ENCODE measurements at regions not wholly inside any gene's neighbourhood (a gene's known extent, or its start where the extent isn't known, plus 50 kb on each side); places are given as distances from the start of the nearest gene placed in this dataset.

DNA sequence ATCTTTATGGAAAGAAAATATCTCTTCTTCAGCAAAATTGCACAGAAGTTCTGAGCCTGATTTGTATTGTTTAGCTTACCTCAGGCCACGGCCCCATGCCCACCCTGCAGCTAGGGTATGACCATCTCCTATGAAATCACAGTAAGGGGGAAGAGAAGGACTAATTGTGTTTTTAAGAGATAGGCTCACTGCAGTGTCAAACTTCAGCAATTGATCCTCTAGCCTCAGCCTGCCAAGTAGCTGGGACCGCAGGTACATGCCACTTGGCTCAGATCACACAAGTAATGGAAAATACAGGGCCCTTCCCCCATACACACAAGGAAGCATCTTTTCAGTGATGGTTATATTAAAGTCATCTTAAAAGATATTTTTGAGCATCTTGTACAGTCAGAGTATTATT lies 60.0 kb downstream of the DMAC1 start:
- Histone ChIP-seq H3K27ac (ENCODE audit: low read depth, low read length, poor library complexity, severe bottlenecking) (no peak overlapping the region), H3K9me2 (ENCODE audit: low read depth, low read length) (no peaks in the 10 kb centered on the region), H3K9ac (ENCODE audit: low read length) (no peak overlapping the region), H2AFZ (ENCODE audit: low read length) (no peak overlapping the region), H3K9me3 (ENCODE audit: low read length) (no peaks in the 10 kb centered on the region), H3K36me3 (ENCODE audit: insufficient read depth, low read length) (no peaks in the 10 kb centered on the region), H3F3A (ENCODE audit: insufficient read depth, low read length) (no peaks in the 10 kb centered on the region), H3K79me2 (ENCODE audit: insufficient read depth, low read length) (no peaks in the 10 kb centered on the region), H3K4me2 (ENCODE audit: low read length) (no peak overlapping the region), H3K4me3 (ENCODE audit: low read depth, low read length, poor library complexity, severe bottlenecking) (no peak overlapping the region), H3K4me1 (ENCODE audit: insufficient read depth, low read length, severe bottlenecking) (no peaks in the 10 kb centered on the region), H3K27me3 (ENCODE audit: insufficient read depth, low read length) (no peaks in the 10 kb centered on the region), H4K20me1 (ENCODE audit: insufficient read depth, low read length) (no peaks in the 10 kb centered on the region)
- no peak for TF ChIP-seq EZH2 (IDR thresholded peaks at IDR 0.05; ENCODE audit: borderline replicate concordance, low read length)
- TF ChIP-seq, protein P1, sequence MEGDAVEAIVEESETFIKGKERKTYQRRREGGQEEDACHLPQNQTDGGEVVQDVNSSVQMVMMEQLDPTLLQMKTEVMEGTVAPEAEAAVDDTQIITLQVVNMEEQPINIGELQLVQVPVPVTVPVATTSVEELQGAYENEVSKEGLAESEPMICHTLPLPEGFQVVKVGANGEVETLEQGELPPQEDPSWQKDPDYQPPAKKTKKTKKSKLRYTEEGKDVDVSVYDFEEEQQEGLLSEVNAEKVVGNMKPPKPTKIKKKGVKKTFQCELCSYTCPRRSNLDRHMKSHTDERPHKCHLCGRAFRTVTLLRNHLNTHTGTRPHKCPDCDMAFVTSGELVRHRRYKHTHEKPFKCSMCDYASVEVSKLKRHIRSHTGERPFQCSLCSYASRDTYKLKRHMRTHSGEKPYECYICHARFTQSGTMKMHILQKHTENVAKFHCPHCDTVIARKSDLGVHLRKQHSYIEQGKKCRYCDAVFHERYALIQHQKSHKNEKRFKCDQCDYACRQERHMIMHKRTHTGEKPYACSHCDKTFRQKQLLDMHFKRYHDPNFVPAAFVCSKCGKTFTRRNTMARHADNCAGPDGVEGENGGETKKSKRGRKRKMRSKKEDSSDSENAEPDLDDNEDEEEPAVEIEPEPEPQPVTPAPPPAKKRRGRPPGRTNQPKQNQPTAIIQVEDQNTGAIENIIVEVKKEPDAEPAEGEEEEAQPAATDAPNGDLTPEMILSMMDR (IDR thresholded peaks at IDR 0.05; ENCODE audit: low read length), result no peak

DNA sequence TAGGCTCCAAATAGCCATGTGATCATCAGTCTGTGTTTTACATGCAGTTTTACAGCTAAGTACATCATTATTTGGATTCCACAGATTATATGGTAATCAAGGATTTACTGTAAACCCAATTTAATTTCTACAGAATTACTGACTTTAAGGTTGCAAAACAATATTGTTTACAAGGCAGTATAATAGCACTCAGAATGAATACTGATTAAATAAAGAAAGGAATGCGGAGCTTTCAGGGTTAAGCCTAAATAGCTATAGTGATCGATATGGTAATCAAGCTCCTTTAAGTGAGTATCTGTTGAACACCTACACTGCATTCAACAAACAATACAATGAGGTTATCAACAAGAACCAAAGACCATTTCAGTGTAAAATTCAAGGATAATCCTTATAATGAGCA lies 64.3 kb downstream of the DMAC1 start:
- Histone ChIP-seq H3K27ac (ENCODE audit: low read depth, low read length, poor library complexity, severe bottlenecking) (no peak overlapping the region), H3K36me3 (ENCODE audit: insufficient read depth, low read length) (no peaks in the 10 kb centered on the region), H3F3A (ENCODE audit: insufficient read depth, low read length) (no peaks in the 10 kb centered on the region), H3K9ac (ENCODE audit: low read length) (no peak overlapping the region), H3K4me1 (ENCODE audit: insufficient read depth, low read length, severe bottlenecking) (no peaks in the 10 kb centered on the region), H3K4me2 (ENCODE audit: low read length) (no peak overlapping the region), H3K27me3 (ENCODE audit: insufficient read depth, low read length) (no peaks in the 10 kb centered on the region), H4K20me1 (ENCODE audit: insufficient read depth, low read length) (no peaks in the 10 kb centered on the region), H3K4me3 (ENCODE audit: low read depth, low read length, poor library complexity, severe bottlenecking) (no peak overlapping the region), H2AFZ (ENCODE audit: low read length) (no peak overlapping the region), H3K9me2 (ENCODE audit: low read depth, low read length) (no peaks in the 10 kb centered on the region), H3K9me3 (ENCODE audit: low read length) (no peaks in the 10 kb centered on the region), H3K79me2 (ENCODE audit: insufficient read depth, low read length) (no peaks in the 10 kb centered on the region)
- TF ChIP-seq EZH2 (IDR thresholded peaks at IDR 0.05; ENCODE audit: borderline replicate concordance, low read length), result no peak
- TF ChIP-seq, protein P1 (IDR thresholded peaks at IDR 0.05; ENCODE audit: low read length), result no peak

DNA sequence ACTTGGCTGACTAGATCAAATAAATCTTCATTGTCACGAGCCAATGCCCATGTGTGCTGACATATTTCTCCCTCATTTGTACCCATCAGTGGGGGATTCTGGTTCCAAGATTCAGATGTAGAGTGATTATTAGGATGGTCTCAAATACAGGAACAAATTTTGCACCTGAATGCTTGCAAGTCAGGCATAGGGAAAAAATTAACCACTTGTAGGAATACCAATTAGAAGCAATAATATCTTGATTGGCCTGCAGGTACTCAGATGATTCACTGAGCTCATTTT lies 69.5 kb downstream of the DMAC1 start:
- Histone ChIP-seq H3K36me3 (ENCODE audit: insufficient read depth, low read length) (no peaks in the 10 kb centered on the region), H3F3A (ENCODE audit: insufficient read depth, low read length) (no peaks in the 10 kb centered on the region), H4K20me1 (ENCODE audit: insufficient read depth, low read length) (no peaks in the 10 kb centered on the region), H3K4me3 (ENCODE audit: low read depth, low read length, poor library complexity, severe bottlenecking) (no peak overlapping the region), H2AFZ (ENCODE audit: low read length) (no peak overlapping the region), H3K27me3 (ENCODE audit: insufficient read depth, low read length) (no peaks in the 10 kb centered on the region), H3K79me2 (ENCODE audit: insufficient read depth, low read length) (no peaks in the 10 kb centered on the region), H3K9me3 (ENCODE audit: low read length) (no peaks in the 10 kb centered on the region), H3K9me2 (ENCODE audit: low read depth, low read length) (no peaks in the 10 kb centered on the region), H3K4me2 (ENCODE audit: low read length) (no peak overlapping the region), H3K27ac (ENCODE audit: low read depth, low read length, poor library complexity, severe bottlenecking) (no peak overlapping the region), H3K4me1 (ENCODE audit: insufficient read depth, low read length, severe bottlenecking) (no peaks in the 10 kb centered on the region), H3K9ac (ENCODE audit: low read length) (no peak overlapping the region)
- no peak for TF ChIP-seq EZH2 (IDR thresholded peaks at IDR 0.05; ENCODE audit: borderline replicate concordance, low read length)
- TF ChIP-seq, protein P1 (IDR thresholded peaks at IDR 0.05; ENCODE audit: low read length), result no peak
